Fibroblast of upper back skin (primary cell): ENCODE measurements at regions not wholly inside any gene's neighbourhood (a gene's known extent, or its start where the extent isn't known, plus 50 kb on each side); places are given as distances from the start of the nearest gene placed in this dataset.
A peak's percentile ranks its signal among the peaks of the same experiment; 100 is the strongest.
"Not testable (repeated sequence)": the region's sequence is repeated elsewhere in the genome, so short reads cannot be mapped to it uniquely, and the experiment has no call there.

Source experiments
- DNase-seq: peaks from one replicate; pipeline ENCODE4 v3.0.0-alpha.2; 2013

GRCh38 chr4:30160140-30160539 lies 560.0 kb upstream of the PCDH7 start:
- no peak for DNase-seq

- peak; percentile 22 for DNase-seq
These were observed 547.8 kb upstream of the PCDH7 start for GRCh38 chr4:30172416-30172815.

- DNase-seq: no peak
These were observed 538.7 kb upstream of the PCDH7 start for GRCh38 chr4:30181512-30181911.

GRCh38 chr4:30181918-30182317 lies 538.3 kb upstream of the PCDH7 start:
- DNase-seq: peak; percentile 39

GRCh38 chr4:30182786-30183185 lies 537.4 kb upstream of the PCDH7 start:
- DNase-seq: no peak

- DNase-seq: no peak
These were observed 528.3 kb upstream of the PCDH7 start for GRCh38 chr4:30191902-30192301.

- no peak for DNase-seq
These were observed 512.8 kb upstream of the PCDH7 start for GRCh38 chr4:30207389-30207788.

GRCh38 chr4:30208731-30209435 lies 511.3 kb upstream of the PCDH7 start:
- peak; percentile 4 for DNase-seq

GRCh38 chr4:30215973-30216372 lies 504.2 kb upstream of the PCDH7 start:
- DNase-seq: not testable (repeated sequence)

GRCh38 chr4:30245140-30245539 lies 475.0 kb upstream of the PCDH7 start:
- DNase-seq: no peak

GRCh38 chr4:30256116-30256832 lies 463.9 kb upstream of the PCDH7 start:
- DNase-seq: no peak

- DNase-seq: no peak
These were observed 461.2 kb upstream of the PCDH7 start for GRCh38 chr4:30258949-30259348.

- DNase-seq: no peak
These were observed 457.8 kb upstream of the PCDH7 start for GRCh38 chr4:30262379-30262778.

- DNase-seq: no peak
These were observed 455.7 kb upstream of the PCDH7 start for GRCh38 chr4:30264465-30264864.

- DNase-seq: peak; percentile 1
These were observed 454.5 kb upstream of the PCDH7 start for GRCh38 chr4:30265716-30266115.

- DNase-seq: no peak
These were observed 451.8 kb upstream of the PCDH7 start for GRCh38 chr4:30268370-30268769.

GRCh38 chr4:30269850-30270249 lies 450.3 kb upstream of the PCDH7 start:
- no peak for DNase-seq

GRCh38 chr4:30281986-30282385 lies 438.2 kb upstream of the PCDH7 start:
- no peak for DNase-seq

- no peak for DNase-seq
These were observed 436.8 kb upstream of the PCDH7 start for GRCh38 chr4:30283336-30283735.

GRCh38 chr4:30294295-30294694 lies 425.9 kb upstream of the PCDH7 start:
- no peak for DNase-seq

- DNase-seq: no peak
These were observed 424.5 kb upstream of the PCDH7 start for GRCh38 chr4:30295652-30296051.

GRCh38 chr4:30314001-30314400 lies 406.2 kb upstream of the PCDH7 start:
- no peak for DNase-seq

- DNase-seq: no peak
These were observed 389.1 kb upstream of the PCDH7 start for GRCh38 chr4:30330894-30331652.

- no peak for DNase-seq
These were observed 378.4 kb upstream of the PCDH7 start for GRCh38 chr4:30341731-30342130.
